Activated naive CD4-positive, alpha-beta T cell treated with anti-CD3 and anti-CD28 coated beads, Interleukin-2, amount 50 U/mL, for 24 hours (primary cell): ENCODE measurements at regions not wholly inside any gene's neighbourhood (a gene's known extent, or its start where the extent isn't known, plus 50 kb on each side); places are given as distances from the start of the nearest gene placed in this dataset.
"Not testable (repeated sequence)": the region's sequence is repeated elsewhere in the genome, so short reads cannot be mapped to it uniquely, and the experiment has no call there.

Experiments
- H3K27ac Mint-ChIP-seq: one replicate; pipeline ENCODE4 v1.8.0; 2021; ENCODE audit warnings: mild to moderate bottlenecking, mixed read lengths
- H3K27me3 Mint-ChIP-seq: one replicate; pipeline ENCODE4 v1.8.0; 2021; ENCODE audit warnings: mixed read lengths
- H3K36me3 Mint-ChIP-seq: one replicate; pipeline ENCODE4 v1.8.0; 2021; ENCODE audit warnings: mixed read lengths
- H3K4me1 Mint-ChIP-seq: one replicate; pipeline ENCODE4 v1.8.0; 2021; ENCODE audit warnings: mixed read lengths
- H3K4me3 Mint-ChIP-seq: one replicate; pipeline ENCODE4 v1.8.0; 2021; ENCODE audit warnings: mild to moderate bottlenecking, mixed read lengths
- H3K9me3 Mint-ChIP-seq: one replicate; pipeline ENCODE4 v1.8.0; 2021; ENCODE audit warnings: mixed read lengths

- Mint-ChIP-seq H3K36me3 (no peaks in the 10 kb centered on the region), H3K4me1 (no peaks in the 10 kb centered on the region), H3K4me3 (no peak overlapping the region), H3K27ac (no peak overlapping the region), H3K27me3 (peaks cover 8% of the 10 kb centered on the region), H3K9me3 (no peaks in the 10 kb centered on the region)
These were observed 110.1 kb downstream of the PLCE1 start for GRCh38 chr10:94103801-94104221.

- H3K36me3 Mint-ChIP-seq: no peaks in the 10 kb centered on the region
- H3K4me1 Mint-ChIP-seq: no peaks in the 10 kb centered on the region
- peaks cover 8% of the 10 kb centered on the region for H3K27me3 Mint-ChIP-seq
- H3K27ac Mint-ChIP-seq: no peak overlapping the region
- no peak overlapping the region for H3K4me3 Mint-ChIP-seq
- H3K9me3 Mint-ChIP-seq: no peaks in the 10 kb centered on the region
These were observed 110.7 kb downstream of the PLCE1 start for GRCh38 chr10:94104316-94105000.

GRCh38 chr10:94105226-94105625, 111.5 kb downstream of the PLCE1 start:
- no peak overlapping the region for H3K27ac Mint-ChIP-seq
- H3K27me3 Mint-ChIP-seq: peaks cover 7% of the 10 kb centered on the region
- H3K36me3 Mint-ChIP-seq: no peaks in the 10 kb centered on the region
- no peaks in the 10 kb centered on the region for H3K9me3 Mint-ChIP-seq
- no peaks in the 10 kb centered on the region for H3K4me1 Mint-ChIP-seq
- no peak overlapping the region for H3K4me3 Mint-ChIP-seq

GRCh38 chr10:94107191-94107590, 113.5 kb downstream of the PLCE1 start:
- H3K36me3 Mint-ChIP-seq: no peaks in the 10 kb centered on the region
- H3K4me3 Mint-ChIP-seq: no peak overlapping the region
- peaks cover 1% of the 10 kb centered on the region for H3K27me3 Mint-ChIP-seq
- no peak overlapping the region for H3K27ac Mint-ChIP-seq
- H3K9me3 Mint-ChIP-seq: no peaks in the 10 kb centered on the region
- no peaks in the 10 kb centered on the region for H3K4me1 Mint-ChIP-seq

- Mint-ChIP-seq H3K9me3 (no peaks in the 10 kb centered on the region), H3K4me1 (no peaks in the 10 kb centered on the region), H3K27me3 (peaks cover 1% of the 10 kb centered on the region), H3K36me3 (no peaks in the 10 kb centered on the region), H3K4me3 (no peak overlapping the region), H3K27ac (no peak overlapping the region)
These were observed 114.5 kb downstream of the PLCE1 start for GRCh38 chr10:94108200-94108599.

GRCh38 chr10:94111367-94111766, 117.6 kb downstream of the PLCE1 start:
- no peak overlapping the region for H3K4me3 Mint-ChIP-seq

GRCh38 chr10:94112321-94112720, 118.6 kb downstream of the PLCE1 start:
- Mint-ChIP-seq H3K36me3 (no peaks in the 10 kb centered on the region), H3K4me1 (no peaks in the 10 kb centered on the region), H3K9me3 (no peaks in the 10 kb centered on the region), H3K4me3 (no peak overlapping the region), H3K27me3 (peaks cover 5% of the 10 kb centered on the region), H3K27ac (no peak overlapping the region)

More at GRCh38 chr10:94111367-94111766, 117.6 kb downstream of the PLCE1 start:
- H3K27ac Mint-ChIP-seq: no peak overlapping the region
- no peaks in the 10 kb centered on the region for H3K36me3 Mint-ChIP-seq
- H3K4me1 Mint-ChIP-seq: no peaks in the 10 kb centered on the region
- H3K27me3 Mint-ChIP-seq: peaks cover 5% of the 10 kb centered on the region
- H3K9me3 Mint-ChIP-seq: no peaks in the 10 kb centered on the region

GRCh38 chr10:94115725-94116124, 122.0 kb downstream of the PLCE1 start:
- Mint-ChIP-seq H3K36me3 (no peaks in the 10 kb centered on the region), H3K27ac (no peak overlapping the region), H3K4me1 (no peaks in the 10 kb centered on the region), H3K4me3 (no peak overlapping the region), H3K9me3 (no peaks in the 10 kb centered on the region), H3K27me3 (peaks cover 3% of the 10 kb centered on the region)

GRCh38 chr10:94116848-94117247, 123.1 kb downstream of the PLCE1 start:
- Mint-ChIP-seq H3K4me3 (no peak overlapping the region), H3K36me3 (no peaks in the 10 kb centered on the region), H3K4me1 (no peaks in the 10 kb centered on the region), H3K9me3 (no peaks in the 10 kb centered on the region), H3K27ac (no peak overlapping the region), H3K27me3 (peaks cover 3% of the 10 kb centered on the region)

- Mint-ChIP-seq H3K27me3 (no peaks in the 10 kb centered on the region), H3K27ac (no peak overlapping the region), H3K9me3 (no peaks in the 10 kb centered on the region), H3K36me3 (no peaks in the 10 kb centered on the region), H3K4me3 (no peak overlapping the region), H3K4me1 (no peaks in the 10 kb centered on the region)
These were observed 128.5 kb downstream of the PLCE1 start for GRCh38 chr10:94122211-94122610.

- no peak overlapping the region for H3K4me3 Mint-ChIP-seq
- no peaks in the 10 kb centered on the region for H3K9me3 Mint-ChIP-seq
- no peak overlapping the region for H3K27ac Mint-ChIP-seq
- no peaks in the 10 kb centered on the region for H3K4me1 Mint-ChIP-seq
- H3K27me3 Mint-ChIP-seq: no peaks in the 10 kb centered on the region
- no peaks in the 10 kb centered on the region for H3K36me3 Mint-ChIP-seq
These were observed 129.7 kb downstream of the PLCE1 start for GRCh38 chr10:94123258-94123995.

- H3K27ac Mint-ChIP-seq, H3K4me3 Mint-ChIP-seq, H3K9me3 Mint-ChIP-seq, H3K36me3 Mint-ChIP-seq, H3K4me1 Mint-ChIP-seq, H3K27me3 Mint-ChIP-seq: not testable (repeated sequence)
These were observed 130.4 kb downstream of the PLCE1 start for GRCh38 chr10:94124147-94124546.

GRCh38 chr10:94125268-94125667, 131.5 kb downstream of the PLCE1 start:
- not testable (repeated sequence) for H3K27me3 Mint-ChIP-seq, H3K4me1 Mint-ChIP-seq, H3K4me3 Mint-ChIP-seq, H3K9me3 Mint-ChIP-seq, H3K36me3 Mint-ChIP-seq, H3K27ac Mint-ChIP-seq

GRCh38 chr10:94125856-94126255, 132.1 kb downstream of the PLCE1 start:
- no peaks in the 10 kb centered on the region for H3K4me1 Mint-ChIP-seq
- peaks cover 2% of the 10 kb centered on the region for H3K27me3 Mint-ChIP-seq
- no peak overlapping the region for H3K27ac Mint-ChIP-seq
- no peaks in the 10 kb centered on the region for H3K36me3 Mint-ChIP-seq
- H3K9me3 Mint-ChIP-seq: no peaks in the 10 kb centered on the region
- H3K4me3 Mint-ChIP-seq: no peak overlapping the region

GRCh38 chr10:94129393-94130130, 135.8 kb downstream of the PLCE1 start:
- H3K27ac Mint-ChIP-seq: no peak overlapping the region
- H3K27me3 Mint-ChIP-seq: peaks cover 2% of the 10 kb centered on the region
- no peaks in the 10 kb centered on the region for H3K36me3 Mint-ChIP-seq
- no peak overlapping the region for H3K4me3 Mint-ChIP-seq
- no peaks in the 10 kb centered on the region for H3K4me1 Mint-ChIP-seq
- no peaks in the 10 kb centered on the region for H3K9me3 Mint-ChIP-seq

- Mint-ChIP-seq H3K36me3 (no peaks in the 10 kb centered on the region), H3K27me3 (peaks cover 2% of the 10 kb centered on the region), H3K4me3 (no peak overlapping the region), H3K27ac (no peak overlapping the region), H3K4me1 (no peaks in the 10 kb centered on the region), H3K9me3 (no peaks in the 10 kb centered on the region)
These were observed 138.2 kb downstream of the PLCE1 start for GRCh38 chr10:94131885-94132284.
